ENCODE measurements at regions not wholly inside any gene's neighbourhood (a gene's known extent, or its start where the extent isn't known, plus 50 kb on each side); places are given as distances from the start of the nearest gene placed in this dataset.

DNA sequence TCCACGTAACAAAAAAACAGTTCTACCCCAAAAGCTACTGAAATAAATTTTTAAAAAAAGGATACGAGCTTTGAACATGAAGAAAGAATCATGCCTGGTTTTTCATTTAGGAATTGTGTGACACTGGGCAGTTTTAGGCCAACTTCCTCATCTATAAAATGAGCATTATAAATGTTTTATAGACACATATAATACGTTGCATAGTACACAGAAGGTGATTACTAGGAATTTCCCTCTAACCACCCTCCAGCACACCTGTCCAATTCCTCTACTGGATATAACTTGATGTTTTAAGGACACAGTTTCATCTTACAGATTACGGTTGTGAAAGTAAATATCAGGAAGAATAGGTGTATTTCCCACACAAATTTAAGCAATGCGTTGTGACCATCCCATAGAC is 85.5 kb upstream of the IQCM start:
- Histone ChIP-seq H3K36me3 (ENCODE audit: low read depth) (no peaks in the 10 kb centered on the region), H3F3A (ENCODE audit: insufficient read depth, low read depth) (no peaks in the 10 kb centered on the region), H3K9me3 (ENCODE audit: insufficient read depth, low read depth) (no peaks in the 10 kb centered on the region), H3K4me3 (no peak overlapping the region), H4K20me1 (ENCODE audit: insufficient read depth) (no peaks in the 10 kb centered on the region), H2AFZ (no peak overlapping the region), H3K4me2 (no peak overlapping the region), H3K27me3 (ENCODE audit: insufficient read depth, low read depth) (no peaks in the 10 kb centered on the region), H3K79me2 (ENCODE audit: low read depth) (no peaks in the 10 kb centered on the region), H3K27ac (no peak overlapping the region), H3K9me2 (ENCODE audit: insufficient read depth) (no peaks in the 10 kb centered on the region), H3K4me1 (replicated peaks; ENCODE audit: insufficient read depth) (no peaks in the 10 kb centered on the region)
- POLR2A ChIA-PET (ENCODE audit: unreplicated experiment) = no interaction called here
- CTCF ChIA-PET = no interaction called here
- intact Hi-C loops (cut with micrococcal nuclease; ENCODE audit: unreplicated experiment) = loop anchor here (10.0 kb wide), 1 partner anchor 964 kb away; no protein-coding TSS in a partner anchor
- no peak for TF ChIP-seq EZH2 (IDR thresholded peaks at IDR 0.05; ENCODE audit: low read depth)
- TF ChIP-seq, protein P1, sequence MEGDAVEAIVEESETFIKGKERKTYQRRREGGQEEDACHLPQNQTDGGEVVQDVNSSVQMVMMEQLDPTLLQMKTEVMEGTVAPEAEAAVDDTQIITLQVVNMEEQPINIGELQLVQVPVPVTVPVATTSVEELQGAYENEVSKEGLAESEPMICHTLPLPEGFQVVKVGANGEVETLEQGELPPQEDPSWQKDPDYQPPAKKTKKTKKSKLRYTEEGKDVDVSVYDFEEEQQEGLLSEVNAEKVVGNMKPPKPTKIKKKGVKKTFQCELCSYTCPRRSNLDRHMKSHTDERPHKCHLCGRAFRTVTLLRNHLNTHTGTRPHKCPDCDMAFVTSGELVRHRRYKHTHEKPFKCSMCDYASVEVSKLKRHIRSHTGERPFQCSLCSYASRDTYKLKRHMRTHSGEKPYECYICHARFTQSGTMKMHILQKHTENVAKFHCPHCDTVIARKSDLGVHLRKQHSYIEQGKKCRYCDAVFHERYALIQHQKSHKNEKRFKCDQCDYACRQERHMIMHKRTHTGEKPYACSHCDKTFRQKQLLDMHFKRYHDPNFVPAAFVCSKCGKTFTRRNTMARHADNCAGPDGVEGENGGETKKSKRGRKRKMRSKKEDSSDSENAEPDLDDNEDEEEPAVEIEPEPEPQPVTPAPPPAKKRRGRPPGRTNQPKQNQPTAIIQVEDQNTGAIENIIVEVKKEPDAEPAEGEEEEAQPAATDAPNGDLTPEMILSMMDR (conservative IDR thresholded peaks at IDR 0.05) = no peak
- no peak for DNase-seq
- no TSS peak for BruUV-seq (replicated peaks)

DNA sequence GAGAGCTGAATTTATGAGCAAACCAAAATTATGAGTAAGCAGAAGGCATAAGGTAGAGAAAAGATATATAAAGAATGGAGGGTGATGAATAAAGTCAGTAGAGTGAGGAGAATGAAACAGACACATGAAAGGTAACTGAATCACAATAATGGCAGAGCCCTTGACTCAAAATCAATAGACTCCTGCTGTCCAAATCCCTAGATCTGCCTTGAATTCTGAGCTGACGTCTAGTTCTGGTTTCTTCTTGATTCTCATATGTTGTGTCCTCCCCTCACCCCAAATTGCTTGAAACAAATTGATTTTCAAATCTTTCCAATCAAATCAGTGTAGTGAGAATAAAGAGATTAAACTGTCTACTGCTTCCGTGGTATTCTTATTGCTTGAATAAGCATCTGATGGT is 86.6 kb upstream of the IQCM start:
- no TSS peak for BruUV-seq (replicated peaks)
- POLR2A ChIA-PET (ENCODE audit: unreplicated experiment) = no interaction called here

DNA sequence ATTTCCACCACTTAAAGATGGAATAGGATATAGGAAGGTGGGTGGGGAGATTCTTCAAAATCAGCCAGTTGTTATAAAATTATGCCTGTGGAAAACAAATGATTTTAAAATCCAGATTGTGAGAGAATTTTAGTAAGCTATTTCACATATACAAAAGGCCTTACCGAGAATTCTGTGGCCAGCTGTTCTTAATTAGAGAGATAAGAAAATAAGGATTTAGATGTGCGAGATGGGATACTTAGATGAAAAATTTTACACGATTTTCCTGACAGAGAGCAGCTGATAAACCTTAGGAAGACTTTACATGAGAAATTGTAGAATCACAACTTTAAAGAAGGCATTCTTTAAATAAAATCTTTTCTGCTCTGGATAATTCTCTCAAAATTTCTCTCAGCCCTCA is 94.5 kb upstream of the IQCM start:
- Histone ChIP-seq H3K4me3 (no peak overlapping the region), H2AFZ (no peak overlapping the region), H4K20me1 (ENCODE audit: insufficient read depth) (no peaks in the 10 kb centered on the region), H3K9me2 (ENCODE audit: insufficient read depth) (no peaks in the 10 kb centered on the region), H3F3A (ENCODE audit: insufficient read depth, low read depth) (no peaks in the 10 kb centered on the region), H3K27ac (no peak overlapping the region), H3K4me2 (no peak overlapping the region), H3K4me1 (replicated peaks; ENCODE audit: insufficient read depth) (no peaks in the 10 kb centered on the region), H3K36me3 (ENCODE audit: low read depth) (no peaks in the 10 kb centered on the region), H3K79me2 (ENCODE audit: low read depth) (no peaks in the 10 kb centered on the region), H3K9me3 (ENCODE audit: insufficient read depth, low read depth) (no peaks in the 10 kb centered on the region), H3K27me3 (ENCODE audit: insufficient read depth, low read depth) (no peaks in the 10 kb centered on the region)
- CTCF ChIA-PET = no interaction called here
- intact Hi-C loops (cut with micrococcal nuclease; ENCODE audit: unreplicated experiment) = loop anchor here (10.0 kb wide), 1 partner anchor 335 kb away; no protein-coding TSS in a partner anchor
- no peak for DNase-seq
- TF ChIP-seq, protein P1 (conservative IDR thresholded peaks at IDR 0.05) = no peak
- no peak for TF ChIP-seq EZH2 (IDR thresholded peaks at IDR 0.05; ENCODE audit: low read depth)
- BruUV-seq (replicated peaks) = no TSS peak
- POLR2A ChIA-PET (ENCODE audit: unreplicated experiment) = no interaction called here

More for the DNA sequence above, 86.6 kb upstream of the IQCM start:
- no peak overlapping the region for H3K4me2 ChIP-seq
- H2AFZ ChIP-seq = no peak overlapping the region
- H3K9me2 ChIP-seq (ENCODE audit: insufficient read depth) = no peaks in the 10 kb centered on the region
- DNase-seq = no peak
- no peak overlapping the region for H3K27ac ChIP-seq
- H3F3A ChIP-seq (ENCODE audit: insufficient read depth, low read depth) = no peaks in the 10 kb centered on the region
- no peaks in the 10 kb centered on the region for H4K20me1 ChIP-seq (ENCODE audit: insufficient read depth)
- H3K4me1 ChIP-seq (replicated peaks; ENCODE audit: insufficient read depth) = no peaks in the 10 kb centered on the region
- CTCF ChIA-PET = no interaction called here
- no peak overlapping the region for H3K4me3 ChIP-seq
- no peaks in the 10 kb centered on the region for H3K36me3 ChIP-seq (ENCODE audit: low read depth)
- intact Hi-C loops (cut with micrococcal nuclease; ENCODE audit: unreplicated experiment) = loop anchor here (10.0 kb wide), 1 partner anchor 963 kb away; no protein-coding TSS in a partner anchor
- no peaks in the 10 kb centered on the region for H3K9me3 ChIP-seq (ENCODE audit: insufficient read depth, low read depth)
- no peaks in the 10 kb centered on the region for H3K79me2 ChIP-seq (ENCODE audit: low read depth)
- TF ChIP-seq EZH2 (IDR thresholded peaks at IDR 0.05; ENCODE audit: low read depth) = no peak
- TF ChIP-seq, protein P1 (conservative IDR thresholded peaks at IDR 0.05) = no peak
- no peaks in the 10 kb centered on the region for H3K27me3 ChIP-seq (ENCODE audit: insufficient read depth, low read depth)
